ENCODE measurements at regions not wholly inside any gene's neighbourhood (a gene's known extent, or its start where the extent isn't known, plus 50 kb on each side); places are given as distances from the start of the nearest gene placed in this dataset.

DNA sequence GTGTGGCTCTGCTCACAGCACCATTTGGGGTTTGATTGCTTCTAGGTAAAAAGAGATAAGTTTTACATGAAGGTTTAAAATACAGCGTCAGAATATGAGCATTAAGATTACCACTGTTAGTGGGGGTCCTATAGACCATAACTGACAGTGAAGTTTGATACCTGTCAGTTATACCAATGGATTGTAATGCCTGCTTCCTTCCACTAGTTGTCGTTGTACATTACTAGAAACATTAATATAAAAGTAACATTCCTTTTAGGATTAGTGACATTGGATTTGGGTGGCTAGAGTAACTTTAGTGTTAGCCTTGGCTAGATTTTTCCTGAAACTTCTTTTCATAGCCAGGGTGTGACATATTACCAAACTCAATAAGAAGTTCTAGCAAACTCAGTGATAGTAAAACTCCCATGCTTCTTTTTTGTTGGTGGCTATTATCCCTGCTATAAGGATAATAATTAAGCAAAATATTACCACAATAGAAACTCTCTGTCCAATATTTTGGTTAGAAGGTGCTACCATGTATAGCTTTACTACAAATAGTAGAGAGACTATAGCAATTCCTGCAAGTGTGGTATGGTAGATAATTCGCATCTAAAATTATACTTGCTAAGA, 57.1 kb downstream of the FAM181B start:
- Mint-ChIP-seq H3K4me3 (no peak overlapping the region), H3K9me3 (no peaks in the 10 kb centered on the region), H3K4me1 (ENCODE audit: low read depth) (no peaks in the 10 kb centered on the region), H3K27me3 (ENCODE audit: low read depth) (peaks cover 7% of the 10 kb centered on the region), H3K36me3 (ENCODE audit: insufficient read depth) (no peaks in the 10 kb centered on the region)
- DNase-seq = no peak
- ATAC-seq = no peak

- ATAC-seq (no peak), DNase-seq (no peak)
- H3K36me3 Mint-ChIP-seq (ENCODE audit: insufficient read depth) = no peaks in the 10 kb centered on the region
- no peaks in the 10 kb centered on the region for H3K9me3 Mint-ChIP-seq
- H3K4me1 Mint-ChIP-seq (ENCODE audit: low read depth) = no peaks in the 10 kb centered on the region
- H3K27me3 Mint-ChIP-seq (ENCODE audit: low read depth) = peaks cover 7% of the 10 kb centered on the region
- no peak overlapping the region for H3K4me3 Mint-ChIP-seq
These were observed 57.8 kb downstream of the FAM181B start for GRCh38 chr11:82675838-82676237.

DNA sequence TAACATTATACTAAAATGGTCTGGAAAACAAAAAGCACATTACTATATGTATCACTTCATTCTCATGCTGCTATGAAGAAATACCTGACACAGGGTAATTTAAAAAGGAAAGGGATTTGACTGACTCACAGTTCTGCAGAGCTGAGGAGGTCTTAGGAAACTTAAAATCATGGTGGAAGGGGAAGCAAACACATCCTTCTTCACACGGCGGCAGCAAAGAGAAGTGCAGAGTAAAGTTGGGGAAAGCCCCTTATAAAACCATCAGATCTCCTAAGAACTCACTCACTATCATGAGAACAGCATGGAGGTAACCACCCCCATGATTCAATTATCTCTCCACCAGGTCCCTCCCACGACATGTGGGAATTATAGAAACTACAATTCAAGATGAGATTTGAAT, 60.0 kb downstream of the FAM181B start:
- H3K9me3 Mint-ChIP-seq = no peaks in the 10 kb centered on the region
- no peaks in the 10 kb centered on the region for H3K4me1 Mint-ChIP-seq (ENCODE audit: low read depth)
- H3K4me3 Mint-ChIP-seq = no peak overlapping the region
- ATAC-seq (no peak), DNase-seq (no peak)
- no peaks in the 10 kb centered on the region for H3K36me3 Mint-ChIP-seq (ENCODE audit: insufficient read depth)
- H3K27me3 Mint-ChIP-seq (ENCODE audit: low read depth) = peaks cover 9% of the 10 kb centered on the region

DNA sequence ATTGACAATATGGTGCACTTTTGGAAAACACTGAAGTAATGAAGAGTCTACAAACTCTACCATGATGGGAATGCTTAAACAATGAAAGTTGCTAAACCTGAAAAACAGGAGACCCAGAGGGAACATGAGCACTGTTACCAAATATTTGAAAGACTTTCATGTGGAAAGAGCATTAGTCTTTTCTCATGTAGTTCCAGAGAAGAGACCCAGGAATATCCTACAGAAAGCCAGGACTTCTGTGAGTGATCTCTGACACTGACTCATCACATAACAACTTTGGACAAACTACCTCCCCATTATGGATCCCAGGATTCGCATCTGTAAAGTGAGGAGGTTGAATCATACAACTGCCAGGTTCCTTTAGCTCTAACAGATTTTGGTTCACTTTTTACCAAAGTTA, 62.2 kb downstream of the FAM181B start:
- no peak for DNase-seq
- H3K36me3 Mint-ChIP-seq (ENCODE audit: insufficient read depth) = no peaks in the 10 kb centered on the region
- H3K4me3 Mint-ChIP-seq = no peak overlapping the region
- peaks cover 13% of the 10 kb centered on the region for H3K27me3 Mint-ChIP-seq (ENCODE audit: low read depth)
- no peaks in the 10 kb centered on the region for H3K4me1 Mint-ChIP-seq (ENCODE audit: low read depth)
- no peak for ATAC-seq
- H3K9me3 Mint-ChIP-seq = no peaks in the 10 kb centered on the region

- Mint-ChIP-seq H3K27me3 (ENCODE audit: low read depth) (peaks cover 3% of the 10 kb centered on the region), H3K36me3 (ENCODE audit: insufficient read depth) (no peaks in the 10 kb centered on the region), H3K9me3 (no peaks in the 10 kb centered on the region), H3K4me1 (ENCODE audit: low read depth) (no peaks in the 10 kb centered on the region), H3K4me3 (no peak overlapping the region)
- DNase-seq (no peak), ATAC-seq (no peak)
These were observed 70.1 kb downstream of the FAM181B start for GRCh38 chr11:82663535-82663934.

- H3K27me3 Mint-ChIP-seq (ENCODE audit: low read depth) = peaks cover 14% of the 10 kb centered on the region
- DNase-seq = no peak
- H3K4me1 Mint-ChIP-seq (ENCODE audit: low read depth) = no peaks in the 10 kb centered on the region
- H3K4me3 Mint-ChIP-seq = no peak overlapping the region
- no peaks in the 10 kb centered on the region for H3K9me3 Mint-ChIP-seq
- H3K36me3 Mint-ChIP-seq (ENCODE audit: insufficient read depth) = no peaks in the 10 kb centered on the region
- ATAC-seq = no peak
These were observed 79.9 kb downstream of the FAM181B start for GRCh38 chr11:82653752-82654151.

- H3K36me3 Mint-ChIP-seq (ENCODE audit: insufficient read depth) = no peaks in the 10 kb centered on the region
- no peak overlapping the region for H3K4me3 Mint-ChIP-seq
- no peak for ATAC-seq
- H3K9me3 Mint-ChIP-seq = no peaks in the 10 kb centered on the region
- no peak for DNase-seq
- H3K27me3 Mint-ChIP-seq (ENCODE audit: low read depth) = peaks cover 8% of the 10 kb centered on the region
- no peaks in the 10 kb centered on the region for H3K4me1 Mint-ChIP-seq (ENCODE audit: low read depth)
These were observed 94.4 kb downstream of the FAM181B start for GRCh38 chr11:82639251-82639650.

- Mint-ChIP-seq H3K4me1 (ENCODE audit: low read depth) (no peaks in the 10 kb centered on the region), H3K27me3 (ENCODE audit: low read depth) (peaks cover 5% of the 10 kb centered on the region), H3K4me3 (no peak overlapping the region), H3K36me3 (ENCODE audit: insufficient read depth) (no peaks in the 10 kb centered on the region), H3K9me3 (no peaks in the 10 kb centered on the region)
- no peak for DNase-seq
- ATAC-seq = no peak
These were observed 97.0 kb downstream of the FAM181B start for GRCh38 chr11:82636615-82637014.

DNA sequence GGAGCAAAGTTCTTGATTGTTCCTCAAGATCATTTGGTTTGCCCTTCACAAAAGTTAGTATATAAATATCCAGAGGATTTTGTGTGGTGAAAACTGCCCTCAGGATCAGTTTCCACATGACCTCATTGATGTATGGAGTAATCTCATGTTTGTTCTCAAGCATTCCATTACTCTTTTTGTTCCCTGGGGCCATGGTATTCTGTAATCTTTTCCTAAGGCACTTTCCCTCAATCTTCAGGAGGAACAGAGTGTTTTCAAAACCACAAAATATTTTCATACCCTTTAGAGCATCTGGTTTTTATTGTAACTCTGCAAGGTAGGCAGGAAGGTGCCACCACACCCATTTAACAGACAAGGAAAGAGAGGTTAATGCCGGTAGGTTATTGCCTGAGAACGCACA, 99.6 kb downstream of the FAM181B start:
- no peaks in the 10 kb centered on the region for H3K36me3 Mint-ChIP-seq (ENCODE audit: insufficient read depth)
- peaks cover 5% of the 10 kb centered on the region for H3K27me3 Mint-ChIP-seq (ENCODE audit: low read depth)
- no peak overlapping the region for H3K4me3 Mint-ChIP-seq
- H3K4me1 Mint-ChIP-seq (ENCODE audit: low read depth) = no peaks in the 10 kb centered on the region
- H3K9me3 Mint-ChIP-seq = no peaks in the 10 kb centered on the region
- DNase-seq = no peak
- ATAC-seq = no peak

DNA sequence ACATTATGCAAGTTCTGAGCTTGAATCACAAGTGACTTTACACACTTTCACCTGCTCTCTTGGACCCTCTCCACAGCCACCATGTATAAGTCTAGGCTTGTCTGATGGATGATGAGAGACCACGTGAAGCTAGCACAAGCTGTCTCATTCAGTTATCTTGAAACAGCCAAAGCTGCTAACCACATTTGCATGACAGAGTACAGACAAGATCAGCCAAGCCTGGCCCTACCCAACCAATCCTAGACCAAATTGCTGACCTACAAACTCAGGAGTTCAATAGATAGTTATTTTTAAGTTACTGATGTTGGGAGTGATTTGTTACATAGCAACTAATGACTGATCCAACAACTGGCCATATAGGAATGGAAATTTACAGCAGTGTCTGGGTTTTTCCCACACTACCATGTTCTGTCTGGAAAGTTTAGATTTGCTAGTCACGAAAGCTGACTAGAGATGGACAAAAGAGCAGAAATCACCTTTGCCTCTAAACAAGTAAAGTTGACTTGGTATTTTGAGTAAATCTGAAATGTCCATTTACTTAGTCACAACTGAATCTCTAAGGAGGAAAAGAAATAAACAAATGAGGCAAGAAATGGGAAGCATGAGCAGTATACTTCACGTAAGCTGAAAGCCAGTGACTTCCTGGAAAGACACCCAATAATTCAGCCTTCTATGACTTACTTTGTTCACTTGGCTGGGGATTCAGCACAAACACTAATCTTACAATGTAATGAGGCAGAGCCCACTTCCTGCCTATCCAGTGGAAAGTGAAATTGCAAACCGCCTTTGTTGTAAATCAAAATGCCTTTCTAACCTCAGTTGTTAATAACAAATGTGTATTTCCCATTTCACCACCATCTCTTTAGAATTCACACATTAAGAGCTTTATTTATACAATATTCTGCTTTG, 101.7 kb downstream of the FAM181B start:
- no peaks in the 10 kb centered on the region for H3K4me1 Mint-ChIP-seq (ENCODE audit: low read depth)
- no peaks in the 10 kb centered on the region for H3K36me3 Mint-ChIP-seq (ENCODE audit: insufficient read depth)
- no peak overlapping the region for H3K4me3 Mint-ChIP-seq
- no peaks in the 10 kb centered on the region for H3K9me3 Mint-ChIP-seq
- no peak for DNase-seq
- ATAC-seq = no peak
- peaks cover 5% of the 10 kb centered on the region for H3K27me3 Mint-ChIP-seq (ENCODE audit: low read depth)

DNA sequence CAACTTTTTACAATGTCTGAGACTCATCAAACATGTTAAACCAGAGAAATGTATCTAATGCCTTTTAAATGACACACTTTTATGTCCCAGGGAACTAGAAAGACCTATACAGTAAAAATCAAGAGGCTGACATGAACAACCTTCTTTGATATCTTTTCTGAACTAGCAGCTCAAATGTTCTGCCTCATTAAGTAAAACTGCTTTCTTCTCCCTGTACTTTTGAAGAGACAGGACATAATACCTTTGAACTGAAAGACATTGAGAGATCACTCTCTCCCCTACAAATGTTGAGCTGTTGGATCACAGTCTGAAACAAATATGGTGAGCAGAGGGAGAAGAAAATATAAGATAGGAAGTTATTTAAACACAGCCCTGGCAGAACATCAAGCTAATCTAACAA, 123.0 kb downstream of the FAM181B start:
- H3K36me3 Mint-ChIP-seq (ENCODE audit: insufficient read depth) = no peaks in the 10 kb centered on the region
- H3K27me3 Mint-ChIP-seq (ENCODE audit: low read depth) = no peaks in the 10 kb centered on the region
- H3K4me3 Mint-ChIP-seq = no peak overlapping the region
- H3K4me1 Mint-ChIP-seq (ENCODE audit: low read depth) = no peaks in the 10 kb centered on the region
- ATAC-seq (no peak), DNase-seq (no peak)
- no peaks in the 10 kb centered on the region for H3K9me3 Mint-ChIP-seq

- no peaks in the 10 kb centered on the region for H3K4me1 Mint-ChIP-seq (ENCODE audit: low read depth)
- peaks cover 5% of the 10 kb centered on the region for H3K27me3 Mint-ChIP-seq (ENCODE audit: low read depth)
- no peak for ATAC-seq
These were observed 126.9 kb downstream of the FAM181B start for GRCh38 chr11:82606738-82607137.

DNA sequence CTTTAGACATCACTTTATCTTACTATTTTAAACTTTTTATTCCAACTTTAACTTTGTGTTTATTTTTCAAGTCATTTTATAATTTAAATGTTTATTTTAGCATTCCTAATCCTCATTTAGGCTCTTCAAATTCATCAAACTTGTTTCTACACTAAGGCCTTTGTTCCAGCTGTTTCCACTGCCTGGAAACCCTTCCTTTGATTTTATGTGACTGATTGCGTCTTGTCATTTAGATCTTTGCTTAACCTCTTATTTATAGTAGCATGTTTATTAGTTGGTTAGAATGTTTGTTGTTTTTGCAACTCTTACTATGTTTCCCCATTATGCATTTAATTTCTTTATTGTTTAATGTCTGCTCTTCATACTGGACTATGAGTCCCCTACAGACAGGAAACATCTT, 132.0 kb downstream of the FAM181B start:
- no peaks in the 10 kb centered on the region for H3K9me3 Mint-ChIP-seq
- peaks cover 5% of the 10 kb centered on the region for H3K27me3 Mint-ChIP-seq (ENCODE audit: low read depth)
- DNase-seq (no peak), ATAC-seq (no peak)
- no peaks in the 10 kb centered on the region for H3K36me3 Mint-ChIP-seq (ENCODE audit: insufficient read depth)
- H3K4me3 Mint-ChIP-seq = no peak overlapping the region
- H3K4me1 Mint-ChIP-seq (ENCODE audit: low read depth) = no peaks in the 10 kb centered on the region

More at GRCh38 chr11:82606738-82607137, 126.9 kb downstream of the FAM181B start:
- Mint-ChIP-seq H3K9me3 (no peaks in the 10 kb centered on the region), H3K4me3 (no peak overlapping the region), H3K36me3 (ENCODE audit: insufficient read depth) (no peaks in the 10 kb centered on the region)
- DNase-seq = no peak

- Mint-ChIP-seq H3K27me3 (ENCODE audit: low read depth) (peaks cover 5% of the 10 kb centered on the region), H3K36me3 (ENCODE audit: insufficient read depth) (no peaks in the 10 kb centered on the region), H3K4me1 (ENCODE audit: low read depth) (no peaks in the 10 kb centered on the region), H3K9me3 (no peaks in the 10 kb centered on the region), H3K4me3 (no peak overlapping the region)
- DNase-seq = no peak
- no peak for ATAC-seq
These were observed 133.8 kb downstream of the FAM181B start for GRCh38 chr11:82599836-82600235.

DNA sequence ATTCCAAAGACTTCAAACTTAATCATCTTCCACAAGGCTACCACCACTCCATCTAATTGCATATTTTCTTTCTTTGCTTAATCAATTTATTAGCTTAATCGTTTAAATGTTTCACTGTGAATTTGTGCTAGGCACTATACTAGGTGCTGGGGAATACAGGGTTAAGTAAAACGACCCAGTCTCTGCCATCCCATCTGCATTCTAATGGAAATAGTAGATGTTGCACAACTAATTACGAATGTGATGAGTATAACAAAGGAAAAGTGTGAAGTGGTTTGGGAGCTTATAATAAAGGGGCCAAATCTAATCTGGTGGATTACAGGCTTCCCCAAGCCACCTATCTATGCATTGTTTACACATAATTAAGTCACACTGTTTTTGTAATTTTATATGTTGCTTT, 147.1 kb downstream of the FAM181B start:
- Mint-ChIP-seq H3K36me3 (ENCODE audit: insufficient read depth) (no peaks in the 10 kb centered on the region), H3K4me1 (ENCODE audit: low read depth) (no peaks in the 10 kb centered on the region), H3K4me3 (no peak overlapping the region), H3K9me3 (peaks cover 9% of the 10 kb centered on the region), H3K27me3 (ENCODE audit: low read depth) (peaks cover 2% of the 10 kb centered on the region)
- no peak for ATAC-seq
- no peak for DNase-seq

Measured in activated T-cell treated with anti-CD3 and anti-CD28 coated beads, Interleukin-2, amount 50 U/mL, for 4 hours (primary cell).